Fibroblast of skin of abdomen (primary cell): ENCODE measurements at regions not wholly inside any gene's neighbourhood (a gene's known extent, or its start where the extent isn't known, plus 50 kb on each side); places are given as distances from the start of the nearest gene placed in this dataset.
A peak's percentile ranks its signal among the peaks of the same experiment; 100 is the strongest.
"Not testable (repeated sequence)": the region's sequence is repeated elsewhere in the genome, so short reads cannot be mapped to it uniquely, and the experiment has no call there.

Experiments
- DNase-seq: peaks from one replicate; pipeline ENCODE4 v3.0.0-alpha.2; 2013

DNA sequence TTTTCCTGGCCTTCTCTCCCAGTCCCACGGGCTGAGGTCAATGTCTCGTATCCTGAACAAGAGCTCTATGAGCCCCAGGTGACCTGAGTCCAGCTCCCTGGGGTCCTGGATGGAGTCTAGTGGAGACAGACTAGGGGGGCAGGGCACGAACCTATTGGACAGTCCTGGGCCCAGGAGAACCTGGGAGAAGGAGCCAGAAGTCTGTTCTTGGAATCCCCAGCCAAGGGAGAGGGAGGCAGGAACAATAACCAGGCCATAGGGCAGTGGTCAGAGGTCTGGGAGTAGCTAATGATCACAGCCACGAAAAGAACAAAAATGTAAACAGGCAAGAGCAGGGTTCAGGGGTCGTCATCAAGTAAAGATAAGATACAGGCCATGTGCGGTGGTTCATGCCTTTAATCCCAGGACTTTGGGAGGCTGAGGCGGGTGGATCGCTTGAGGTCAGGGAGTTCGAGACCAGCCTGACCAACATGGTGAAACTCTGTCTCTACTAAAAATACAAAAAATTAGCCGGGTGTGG lies 60.8 kb downstream of the COPRS start:
- DNase-seq: no peak

- not testable (repeated sequence) for DNase-seq
Measured at GRCh38 chr17:31795941-31796340, 63.1 kb downstream of the COPRS start.

DNA sequence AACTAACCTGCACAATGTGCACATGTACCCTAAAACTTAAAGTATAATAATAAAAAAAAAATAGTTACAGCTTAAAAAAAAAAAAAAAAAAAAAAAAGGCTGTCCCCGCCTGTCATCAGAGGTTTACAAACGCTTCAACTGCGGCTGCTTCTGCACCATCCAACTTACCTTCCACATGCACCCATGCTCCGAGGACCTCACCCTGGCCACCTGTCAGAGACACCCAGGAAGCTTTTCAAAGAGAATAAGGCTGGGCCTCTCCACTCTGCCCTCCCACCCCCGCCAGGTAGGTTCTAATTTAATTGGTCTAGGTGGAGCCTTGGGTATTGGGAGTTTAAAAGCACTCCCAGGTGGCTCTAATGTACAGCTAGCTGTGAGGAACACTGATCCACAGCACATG lies 64.9 kb downstream of the COPRS start:
- no peak for DNase-seq

GRCh38 chr17:31793634-31794033 lies 65.4 kb downstream of the COPRS start:
- DNase-seq: not testable (repeated sequence)

GRCh38 chr17:31792007-31792585 lies 66.9 kb downstream of the COPRS start:
- no peak for DNase-seq

GRCh38 chr17:31789707-31790505 lies 69.1 kb downstream of the COPRS start:
- DNase-seq: no peak

GRCh38 chr17:31788956-31789355 lies 70.1 kb downstream of the COPRS start:
- peak; percentile 84 for DNase-seq

- DNase-seq: no peak
Measured at GRCh38 chr17:31788571-31788946, 70.5 kb downstream of the COPRS start.

GRCh38 chr17:31787857-31788570 lies 71.0 kb downstream of the COPRS start:
- peak; percentile 94 for DNase-seq

GRCh38 chr17:31786796-31787481 lies 72.1 kb downstream of the COPRS start:
- no peak for DNase-seq

DNA sequence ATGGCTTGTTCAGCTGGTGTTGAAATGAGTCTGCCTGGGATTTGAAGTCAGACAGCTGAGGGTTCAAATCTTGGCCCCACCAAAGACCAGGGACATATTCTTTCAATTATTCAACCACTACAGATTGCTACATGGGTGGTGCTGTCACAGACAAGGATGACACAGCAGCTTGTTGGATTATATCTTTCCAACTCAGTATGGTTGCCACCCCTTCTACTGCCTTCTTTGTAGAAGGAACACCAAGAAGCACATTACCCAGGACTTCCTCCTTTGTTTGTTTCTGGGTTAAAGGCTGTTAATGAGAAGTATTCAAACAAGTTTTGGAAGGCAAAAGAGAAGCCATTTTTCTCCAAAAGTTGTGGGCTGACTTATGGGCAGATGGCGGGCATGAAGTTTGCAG lies 78.6 kb downstream of the COPRS start:
- DNase-seq: no peak

GRCh38 chr17:31778523-31778922 lies 80.5 kb downstream of the COPRS start:
- DNase-seq: peak; percentile 48

- DNase-seq: not testable (repeated sequence)
Measured at GRCh38 chr17:31771328-31771727, 87.7 kb downstream of the COPRS start.

GRCh38 chr17:31770501-31770900 lies 88.5 kb downstream of the COPRS start:
- not testable (repeated sequence) for DNase-seq

GRCh38 chr17:31761836-31762510 lies 97.1 kb downstream of the COPRS start:
- DNase-seq: not testable (repeated sequence)

DNA sequence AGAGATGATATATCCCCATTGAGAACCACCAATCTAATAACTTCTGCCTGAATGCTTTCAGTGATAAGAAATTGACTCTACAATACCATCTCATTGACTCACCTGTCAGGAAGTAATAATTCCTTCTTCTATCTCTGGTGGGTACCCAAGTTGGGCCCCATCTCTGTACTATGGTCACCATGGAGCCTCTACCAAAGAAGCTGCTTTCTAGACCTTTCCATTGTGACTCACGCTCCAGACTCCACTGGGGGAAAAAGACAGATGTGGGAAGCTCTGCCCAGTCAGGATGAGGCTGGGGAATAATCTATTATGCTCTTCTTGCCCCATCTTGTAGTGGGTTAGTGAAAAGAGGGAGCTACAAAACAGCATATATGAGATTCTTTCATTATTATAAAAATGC lies 100.4 kb downstream of the COPRS start:
- peak; percentile 67 for DNase-seq

- no peak for DNase-seq
Measured at GRCh38 chr17:31757097-31757496, 101.9 kb downstream of the COPRS start.

GRCh38 chr17:31754239-31754945 lies 104.7 kb downstream of the COPRS start:
- peak; percentile 77 for DNase-seq

GRCh38 chr17:31753011-31753410 lies 106.0 kb downstream of the COPRS start:
- DNase-seq: no peak

DNA sequence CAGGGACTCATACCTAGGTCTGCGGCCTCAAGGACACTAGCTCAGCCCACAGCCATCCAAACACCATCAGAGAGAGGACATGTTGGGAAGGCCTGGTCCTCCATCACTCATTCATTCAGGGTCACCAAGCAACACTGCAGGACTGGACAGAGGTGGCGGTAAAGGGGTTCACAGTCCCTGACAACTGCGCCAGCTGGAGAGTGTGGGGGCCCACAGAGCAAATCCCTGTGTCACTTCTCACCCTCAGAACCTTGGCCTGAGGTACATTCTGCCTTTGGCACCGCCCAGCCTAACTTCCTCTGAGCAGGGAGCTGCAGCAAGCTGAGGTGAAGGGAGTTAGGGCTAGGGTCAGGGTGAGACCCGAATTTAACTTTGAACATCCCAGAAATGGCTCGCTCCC lies 106.5 kb downstream of the COPRS start:
- no peak for DNase-seq

GRCh38 chr17:31750578-31750977 lies 108.5 kb downstream of the COPRS start:
- DNase-seq: no peak

DNA sequence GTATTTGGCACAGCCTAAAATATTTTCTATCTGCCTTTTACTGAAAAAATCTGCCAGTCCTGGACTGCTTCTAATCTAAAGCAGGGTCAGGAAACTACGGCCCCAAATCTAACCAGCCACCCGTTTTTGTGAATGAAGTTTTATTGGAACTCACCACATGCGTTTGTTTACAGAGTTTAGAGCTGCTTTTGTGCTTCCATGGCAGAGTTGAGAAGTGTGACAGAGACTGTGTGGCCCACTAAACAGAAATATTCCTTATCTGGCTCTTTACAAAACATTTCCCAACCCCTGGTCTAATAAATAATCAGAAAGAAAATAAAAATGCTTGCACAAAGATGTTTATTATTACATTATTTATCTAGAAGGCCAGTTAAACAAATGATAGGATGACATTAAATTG lies 110.2 kb downstream of the COPRS start:
- no peak for DNase-seq
